ENCODE measurements at regions not wholly inside any gene's neighbourhood (a gene's known extent, or its start where the extent isn't known, plus 50 kb on each side); places are given as distances from the start of the nearest gene placed in this dataset.

- ATAC-seq (ENCODE audit: poor library complexity) (no peak), DNase-seq (no peak)
- intact Hi-C loops (cut with DNase I): no loop called here
Observed at GRCh38 chr2:63764630-63765029, 77.1 kb upstream of the UGP2 start.

GRCh38 chr2:63765117-63765516 is 76.6 kb upstream of the UGP2 start:
- DNase-seq (no peak), ATAC-seq (ENCODE audit: poor library complexity) (no peak)
- intact Hi-C loops (cut with DNase I): no loop called here

GRCh38 chr2:63767307-63767706 is 74.4 kb upstream of the UGP2 start:
- DNase-seq (no peak), ATAC-seq (ENCODE audit: poor library complexity) (no peak)
- intact Hi-C loops (cut with DNase I): no loop called here

GRCh38 chr2:63768051-63768450 is 73.6 kb upstream of the UGP2 start:
- intact Hi-C loops (cut with DNase I): no loop called here
- DNase-seq: no peak
- ATAC-seq (ENCODE audit: poor library complexity): no peak

GRCh38 chr2:63769915-63770314 is 71.8 kb upstream of the UGP2 start:
- ATAC-seq (ENCODE audit: poor library complexity) (no peak), DNase-seq (no peak)
- intact Hi-C loops (cut with DNase I): no loop called here

- DNase-seq (no peak), ATAC-seq (ENCODE audit: poor library complexity) (no peak)
- intact Hi-C loops (cut with DNase I): no loop called here
Observed at GRCh38 chr2:63772061-63772460, 69.6 kb upstream of the UGP2 start.

GRCh38 chr2:63775191-63775590 is 66.5 kb upstream of the UGP2 start:
- intact Hi-C loops (cut with DNase I): no loop called here
- ATAC-seq (ENCODE audit: poor library complexity) (no peak), DNase-seq (no peak)

- intact Hi-C loops (cut with DNase I): no loop called here
- DNase-seq (no peak), ATAC-seq (ENCODE audit: poor library complexity) (no peak)
Observed at GRCh38 chr2:63776382-63776781, 65.3 kb upstream of the UGP2 start.

GRCh38 chr2:63777816-63778215 is 63.9 kb upstream of the UGP2 start:
- no peak for DNase-seq
- no peak for ATAC-seq (ENCODE audit: poor library complexity)
- intact Hi-C loops (cut with DNase I): no loop called here

GRCh38 chr2:63778391-63778790 is 63.3 kb upstream of the UGP2 start:
- no peak for DNase-seq
- intact Hi-C loops (cut with DNase I): no loop called here
- ATAC-seq (ENCODE audit: poor library complexity): no peak

GRCh38 chr2:63780518-63781155 is 61.1 kb upstream of the UGP2 start:
- intact Hi-C loops (cut with DNase I): no loop called here
- no peak for ATAC-seq (ENCODE audit: poor library complexity)
- DNase-seq: no peak

- DNase-seq (no peak), ATAC-seq (ENCODE audit: poor library complexity) (no peak)
- intact Hi-C loops (cut with DNase I): no loop called here
Observed at GRCh38 chr2:63784461-63784860, 57.2 kb upstream of the UGP2 start.

- intact Hi-C loops (cut with DNase I): no loop called here
- ATAC-seq (ENCODE audit: poor library complexity): no peak
- DNase-seq: no peak
Observed at GRCh38 chr2:63785096-63785495, 56.6 kb upstream of the UGP2 start.

GRCh38 chr2:63786471-63786870 is 55.2 kb upstream of the UGP2 start:
- ATAC-seq (ENCODE audit: poor library complexity) (no peak), DNase-seq (no peak)
- intact Hi-C loops (cut with DNase I): no loop called here

GRCh38 chr2:63788071-63788470 is 53.6 kb upstream of the UGP2 start:
- no peak for DNase-seq
- intact Hi-C loops (cut with DNase I): no loop called here
- ATAC-seq (ENCODE audit: poor library complexity): no peak

GRCh38 chr2:63789338-63790020 is 52.2 kb upstream of the UGP2 start:
- ATAC-seq (ENCODE audit: poor library complexity) (no peak), DNase-seq (no peak)
- intact Hi-C loops (cut with DNase I): no loop called here

- intact Hi-C loops (cut with DNase I): no loop called here
- ATAC-seq (ENCODE audit: poor library complexity): no peak
- no peak for DNase-seq
Observed at GRCh38 chr2:63790491-63790890, 51.2 kb upstream of the UGP2 start.

GRCh38 chr2:63790906-63791305 is 50.8 kb upstream of the UGP2 start:
- DNase-seq (no peak), ATAC-seq (ENCODE audit: poor library complexity) (no peak)
- intact Hi-C loops (cut with DNase I): no loop called here

- intact Hi-C loops (cut with DNase I): no loop called here
- DNase-seq (no peak), ATAC-seq (ENCODE audit: poor library complexity) (no peak)
Observed at GRCh38 chr2:63791387-63791786, 50.3 kb upstream of the UGP2 start.

Measured in Right ventricle myocardium superior (tissue), 1 donor.